ENCODE measurements at regions not wholly inside any gene's neighbourhood (a gene's known extent, or its start where the extent isn't known, plus 50 kb on each side); places are given as distances from the start of the nearest gene placed in this dataset.

- TF ChIP-seq, protein P1, sequence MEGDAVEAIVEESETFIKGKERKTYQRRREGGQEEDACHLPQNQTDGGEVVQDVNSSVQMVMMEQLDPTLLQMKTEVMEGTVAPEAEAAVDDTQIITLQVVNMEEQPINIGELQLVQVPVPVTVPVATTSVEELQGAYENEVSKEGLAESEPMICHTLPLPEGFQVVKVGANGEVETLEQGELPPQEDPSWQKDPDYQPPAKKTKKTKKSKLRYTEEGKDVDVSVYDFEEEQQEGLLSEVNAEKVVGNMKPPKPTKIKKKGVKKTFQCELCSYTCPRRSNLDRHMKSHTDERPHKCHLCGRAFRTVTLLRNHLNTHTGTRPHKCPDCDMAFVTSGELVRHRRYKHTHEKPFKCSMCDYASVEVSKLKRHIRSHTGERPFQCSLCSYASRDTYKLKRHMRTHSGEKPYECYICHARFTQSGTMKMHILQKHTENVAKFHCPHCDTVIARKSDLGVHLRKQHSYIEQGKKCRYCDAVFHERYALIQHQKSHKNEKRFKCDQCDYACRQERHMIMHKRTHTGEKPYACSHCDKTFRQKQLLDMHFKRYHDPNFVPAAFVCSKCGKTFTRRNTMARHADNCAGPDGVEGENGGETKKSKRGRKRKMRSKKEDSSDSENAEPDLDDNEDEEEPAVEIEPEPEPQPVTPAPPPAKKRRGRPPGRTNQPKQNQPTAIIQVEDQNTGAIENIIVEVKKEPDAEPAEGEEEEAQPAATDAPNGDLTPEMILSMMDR (IDR thresholded peaks at IDR 0.05; ENCODE audit: insufficient read depth, low read length, poor library complexity, severe bottlenecking): no peak
- TF ChIP-seq EZH2phosphoT487 (conservative IDR thresholded peaks at IDR 0.05; ENCODE audit: low read length): no peak
Measured at GRCh38 chr12:68470664-68471328, 138.6 kb upstream of the MDM1 start.
